ENCODE measurements at regions not wholly inside any gene's neighbourhood (a gene's known extent, or its start where the extent isn't known, plus 50 kb on each side); places are given as distances from the start of the nearest gene placed in this dataset.

DNA sequence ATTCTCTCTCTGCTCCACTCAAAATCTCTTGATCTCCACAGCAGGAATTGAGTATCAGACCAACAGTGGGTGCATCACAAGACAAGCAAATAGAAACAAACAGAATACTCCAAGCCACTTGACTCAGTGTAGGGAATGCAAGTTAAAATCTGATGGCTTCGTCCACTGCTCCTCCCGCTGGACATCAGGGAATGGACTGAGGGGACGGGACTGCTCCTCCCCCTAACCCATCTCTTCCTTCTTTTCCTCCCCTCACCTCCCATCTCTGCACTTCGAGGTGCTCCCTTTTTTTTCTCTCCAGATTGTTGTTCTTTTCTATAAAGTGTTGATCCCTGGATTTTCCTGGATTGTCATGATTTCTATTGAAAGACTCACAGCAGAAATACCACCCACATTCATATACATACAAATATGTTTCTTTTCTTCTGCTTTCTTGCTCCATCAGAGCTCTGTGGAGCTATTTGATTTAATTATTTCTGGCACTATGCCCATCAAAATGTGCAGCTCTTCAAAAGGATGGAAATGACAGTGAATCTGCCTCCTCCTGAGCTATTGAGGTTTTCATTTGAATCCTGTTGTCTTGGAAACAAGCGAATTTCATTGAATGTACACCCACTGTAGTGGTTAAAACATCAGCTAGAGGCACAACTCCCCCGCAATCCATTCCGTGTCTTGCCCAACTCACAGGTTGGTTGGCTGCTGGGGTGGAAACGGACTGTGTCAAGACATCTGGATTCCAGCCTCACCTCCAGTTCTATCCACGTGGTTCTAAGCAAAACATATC lies 199.7 kb downstream of the SPTSSA start:
- TF ChIP-seq, protein P1, sequence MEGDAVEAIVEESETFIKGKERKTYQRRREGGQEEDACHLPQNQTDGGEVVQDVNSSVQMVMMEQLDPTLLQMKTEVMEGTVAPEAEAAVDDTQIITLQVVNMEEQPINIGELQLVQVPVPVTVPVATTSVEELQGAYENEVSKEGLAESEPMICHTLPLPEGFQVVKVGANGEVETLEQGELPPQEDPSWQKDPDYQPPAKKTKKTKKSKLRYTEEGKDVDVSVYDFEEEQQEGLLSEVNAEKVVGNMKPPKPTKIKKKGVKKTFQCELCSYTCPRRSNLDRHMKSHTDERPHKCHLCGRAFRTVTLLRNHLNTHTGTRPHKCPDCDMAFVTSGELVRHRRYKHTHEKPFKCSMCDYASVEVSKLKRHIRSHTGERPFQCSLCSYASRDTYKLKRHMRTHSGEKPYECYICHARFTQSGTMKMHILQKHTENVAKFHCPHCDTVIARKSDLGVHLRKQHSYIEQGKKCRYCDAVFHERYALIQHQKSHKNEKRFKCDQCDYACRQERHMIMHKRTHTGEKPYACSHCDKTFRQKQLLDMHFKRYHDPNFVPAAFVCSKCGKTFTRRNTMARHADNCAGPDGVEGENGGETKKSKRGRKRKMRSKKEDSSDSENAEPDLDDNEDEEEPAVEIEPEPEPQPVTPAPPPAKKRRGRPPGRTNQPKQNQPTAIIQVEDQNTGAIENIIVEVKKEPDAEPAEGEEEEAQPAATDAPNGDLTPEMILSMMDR (conservative IDR thresholded peaks at IDR 0.05 in 1 of 2, IDR thresholded peaks at IDR 0.05 in 1 of 2; ENCODE audit: low read depth in 1 of 2, low read length in 2 of 2): no peak
- no peak for TF ChIP-seq EZH2 (IDR thresholded peaks at IDR 0.05; ENCODE audit: low read length, missing control alignments)
